ENCODE measurements at regions not wholly inside any gene's neighbourhood (a gene's known extent, or its start where the extent isn't known, plus 50 kb on each side); places are given as distances from the start of the nearest gene placed in this dataset.
A peak's percentile ranks its signal among the peaks of the same experiment; 100 is the strongest.

DNA sequence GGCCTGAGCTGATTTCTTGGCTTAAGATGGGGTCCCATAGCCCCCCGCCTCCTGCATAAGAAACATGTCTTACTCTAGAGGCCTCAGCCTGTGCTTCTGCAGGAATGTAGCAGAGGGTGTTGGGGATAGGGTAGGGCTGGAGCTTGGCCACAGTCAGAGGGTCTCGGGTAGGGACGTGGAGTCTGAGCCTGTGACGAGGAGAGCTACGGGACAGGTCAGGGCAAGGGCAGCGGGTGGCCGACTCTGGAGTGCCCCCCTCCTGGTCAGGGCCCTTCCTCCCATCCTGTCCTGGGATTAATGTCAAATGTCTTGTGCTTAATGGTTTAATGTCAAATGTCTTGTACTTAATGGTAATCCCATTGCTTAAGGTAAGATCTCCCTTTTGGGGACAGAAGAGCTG, 130.4 kb downstream of the GLI2 start:
- TF ChIP-seq, protein P1, sequence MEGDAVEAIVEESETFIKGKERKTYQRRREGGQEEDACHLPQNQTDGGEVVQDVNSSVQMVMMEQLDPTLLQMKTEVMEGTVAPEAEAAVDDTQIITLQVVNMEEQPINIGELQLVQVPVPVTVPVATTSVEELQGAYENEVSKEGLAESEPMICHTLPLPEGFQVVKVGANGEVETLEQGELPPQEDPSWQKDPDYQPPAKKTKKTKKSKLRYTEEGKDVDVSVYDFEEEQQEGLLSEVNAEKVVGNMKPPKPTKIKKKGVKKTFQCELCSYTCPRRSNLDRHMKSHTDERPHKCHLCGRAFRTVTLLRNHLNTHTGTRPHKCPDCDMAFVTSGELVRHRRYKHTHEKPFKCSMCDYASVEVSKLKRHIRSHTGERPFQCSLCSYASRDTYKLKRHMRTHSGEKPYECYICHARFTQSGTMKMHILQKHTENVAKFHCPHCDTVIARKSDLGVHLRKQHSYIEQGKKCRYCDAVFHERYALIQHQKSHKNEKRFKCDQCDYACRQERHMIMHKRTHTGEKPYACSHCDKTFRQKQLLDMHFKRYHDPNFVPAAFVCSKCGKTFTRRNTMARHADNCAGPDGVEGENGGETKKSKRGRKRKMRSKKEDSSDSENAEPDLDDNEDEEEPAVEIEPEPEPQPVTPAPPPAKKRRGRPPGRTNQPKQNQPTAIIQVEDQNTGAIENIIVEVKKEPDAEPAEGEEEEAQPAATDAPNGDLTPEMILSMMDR (IDR thresholded peaks at IDR 0.05; ENCODE audit: partially characterized antibody, unreplicated experiment), result no peak
- no peaks in the 10 kb centered on the region for H3K9me3 Mint-ChIP-seq (ENCODE audit: unreplicated experiment)
- H3K4me1 Mint-ChIP-seq (ENCODE audit: low read depth, unreplicated experiment), result peaks cover 16% of the 10 kb centered on the region
- H3K36me3 Mint-ChIP-seq (ENCODE audit: unreplicated experiment), result no peaks in the 10 kb centered on the region
- DNase-seq, result no peak
- H3K4me3 Mint-ChIP-seq (ENCODE audit: unreplicated experiment), result no peak overlapping the region
- peaks cover 2% of the 10 kb centered on the region for H3K27me3 Mint-ChIP-seq (ENCODE audit: unreplicated experiment)
- H3K27ac Mint-ChIP-seq (ENCODE audit: unreplicated experiment), result no peak overlapping the region

DNA sequence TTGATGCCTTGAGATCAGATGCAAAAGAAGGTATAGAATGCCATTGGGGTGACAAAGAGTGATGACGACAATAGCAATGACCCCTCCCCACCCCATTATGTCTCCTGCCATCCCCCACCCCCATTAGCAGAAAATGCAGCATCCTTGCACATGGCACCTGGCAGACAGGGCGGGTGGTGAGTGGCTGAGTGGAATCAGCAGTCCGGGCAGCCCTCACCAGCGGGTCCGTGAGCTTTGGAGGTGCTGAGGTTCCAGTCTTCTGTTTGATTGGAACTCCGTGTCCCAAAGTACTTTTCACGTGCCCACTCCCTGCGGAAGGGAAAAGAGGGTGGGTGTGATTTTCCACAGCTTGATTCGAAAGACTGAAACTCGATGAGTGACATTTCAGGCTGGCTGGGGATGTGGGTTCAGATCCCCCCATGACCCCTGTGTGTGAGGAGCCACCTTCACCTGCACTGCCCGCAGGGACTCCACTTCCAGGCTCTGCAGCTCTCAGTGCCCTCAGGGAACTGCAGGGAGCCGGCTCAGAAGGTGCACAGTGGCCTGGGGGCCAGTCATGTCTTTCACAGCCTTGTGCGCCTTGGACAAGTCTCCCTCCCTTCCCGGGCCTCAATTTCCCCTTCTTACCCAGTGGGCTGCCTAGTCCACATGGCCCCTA, 130.9 kb downstream of the GLI2 start:
- Mint-ChIP-seq H3K27ac (ENCODE audit: unreplicated experiment) (no peak overlapping the region), H3K4me3 (ENCODE audit: unreplicated experiment) (no peak overlapping the region), H3K27me3 (ENCODE audit: unreplicated experiment) (peaks cover 2% of the 10 kb centered on the region), H3K9me3 (ENCODE audit: unreplicated experiment) (no peaks in the 10 kb centered on the region), H3K36me3 (ENCODE audit: unreplicated experiment) (no peaks in the 10 kb centered on the region), H3K4me1 (ENCODE audit: low read depth, unreplicated experiment) (peaks cover 15% of the 10 kb centered on the region)
- no peak for DNase-seq
- TF ChIP-seq, protein P1 (IDR thresholded peaks at IDR 0.05; ENCODE audit: partially characterized antibody, unreplicated experiment), result no peak

DNA sequence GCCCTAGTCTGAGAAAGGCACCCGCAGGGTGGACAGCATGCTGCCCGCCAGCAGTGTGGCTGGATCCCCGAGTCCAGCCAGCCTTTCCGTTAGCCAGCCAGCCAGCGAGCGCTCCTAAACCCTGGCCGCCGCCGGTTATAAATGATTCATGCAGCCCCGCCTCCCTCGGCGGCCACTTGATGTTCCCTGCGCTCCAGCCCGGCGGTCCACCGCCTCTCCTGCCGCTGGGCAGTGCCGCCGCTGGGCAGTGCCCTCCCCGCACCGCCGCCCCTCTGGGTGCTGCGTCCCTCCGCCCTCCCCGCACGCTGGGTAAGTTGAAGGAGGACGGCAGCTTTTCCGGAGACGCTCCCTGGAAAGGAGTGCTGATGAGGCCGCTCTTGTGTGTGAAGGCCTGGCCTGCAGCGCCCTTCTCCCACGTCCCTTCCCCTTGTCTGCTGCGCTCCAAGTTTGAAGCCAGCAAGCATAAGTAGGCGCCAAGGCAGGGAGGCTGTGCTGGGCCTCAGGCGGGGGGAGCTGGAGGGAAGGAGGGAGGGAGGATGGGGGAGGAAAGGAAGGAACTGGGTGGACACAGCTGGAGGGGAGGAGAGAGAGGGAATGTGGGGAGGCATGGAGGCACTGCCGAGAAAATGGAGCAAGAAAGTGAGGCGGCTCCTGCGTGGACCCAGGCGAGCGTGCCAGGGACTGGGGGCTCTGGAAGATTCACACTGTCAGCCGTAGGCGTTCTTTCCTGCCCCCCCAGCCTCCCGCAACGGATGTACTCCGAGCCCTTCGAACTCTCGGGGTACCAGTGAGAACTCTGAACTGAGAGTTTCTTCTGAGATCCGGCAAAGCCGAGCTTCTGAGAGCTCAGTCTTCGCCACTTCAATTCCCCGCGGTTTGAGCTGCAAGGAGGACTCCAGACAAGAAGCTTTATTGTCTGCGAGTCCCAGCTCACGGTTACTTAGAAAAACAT, 131.9 kb downstream of the GLI2 start:
- TF ChIP-seq, protein P1 (IDR thresholded peaks at IDR 0.05; ENCODE audit: partially characterized antibody, unreplicated experiment), result no peak
- peaks cover 11% of the 10 kb centered on the region for H3K4me1 Mint-ChIP-seq (ENCODE audit: low read depth, unreplicated experiment)
- peak overlapping the region; percentile 32 for H3K4me3 Mint-ChIP-seq (ENCODE audit: unreplicated experiment)
- no peak overlapping the region for H3K27ac Mint-ChIP-seq (ENCODE audit: unreplicated experiment)
- no peaks in the 10 kb centered on the region for H3K9me3 Mint-ChIP-seq (ENCODE audit: unreplicated experiment)
- H3K36me3 Mint-ChIP-seq (ENCODE audit: unreplicated experiment), result no peaks in the 10 kb centered on the region
- DNase-seq, result peak; percentile 63
- H3K27me3 Mint-ChIP-seq (ENCODE audit: unreplicated experiment), result no peaks in the 10 kb centered on the region

DNA sequence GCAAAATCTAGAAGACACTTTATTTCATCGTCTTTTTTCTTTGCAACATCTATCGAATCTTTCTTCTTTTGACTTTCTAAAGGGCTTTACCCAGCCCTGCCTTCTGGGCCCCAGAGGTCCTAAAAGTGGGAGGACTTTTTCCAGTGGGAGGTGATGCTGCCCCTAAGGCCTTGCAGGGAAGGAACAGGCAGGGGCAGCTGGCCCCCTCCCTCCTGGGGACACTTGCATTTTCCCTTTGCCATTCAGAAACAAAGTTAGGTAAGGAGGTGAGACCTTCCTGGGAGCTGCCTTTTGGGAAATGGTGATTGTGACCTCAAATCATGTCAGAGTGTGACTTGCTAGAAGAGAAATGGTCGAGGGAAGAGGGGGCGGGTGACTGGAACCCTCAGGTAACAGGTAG, 132.7 kb downstream of the GLI2 start:
- no peak for DNase-seq
- H3K36me3 Mint-ChIP-seq (ENCODE audit: unreplicated experiment), result no peaks in the 10 kb centered on the region
- TF ChIP-seq, protein P1 (IDR thresholded peaks at IDR 0.05; ENCODE audit: partially characterized antibody, unreplicated experiment), result no peak
- H3K4me1 Mint-ChIP-seq (ENCODE audit: low read depth, unreplicated experiment), result peaks cover 13% of the 10 kb centered on the region
- no peaks in the 10 kb centered on the region for H3K9me3 Mint-ChIP-seq (ENCODE audit: unreplicated experiment)
- no peak overlapping the region for H3K4me3 Mint-ChIP-seq (ENCODE audit: unreplicated experiment)
- H3K27ac Mint-ChIP-seq (ENCODE audit: unreplicated experiment), result no peak overlapping the region
- no peaks in the 10 kb centered on the region for H3K27me3 Mint-ChIP-seq (ENCODE audit: unreplicated experiment)
